Effector memory CD4-positive, alpha-beta T cell (primary cell): ENCODE measurements at regions not wholly inside any gene's neighbourhood (a gene's known extent, or its start where the extent isn't known, plus 50 kb on each side); places are given as distances from the start of the nearest gene placed in this dataset.
"Not testable (repeated sequence)": the region's sequence is repeated elsewhere in the genome, so short reads cannot be mapped to it uniquely, and the experiment has no call there.

Experiments
- DNase-seq, 3 donors: peaks; one replicate each; pipeline ENCODE4 v3.0.0-alpha.2; 2020
- H3K27ac ChIP-seq: 2 replicates; pipeline ENCODE4 v1.7.0; 2013; ENCODE audit warnings: mild to moderate bottlenecking, low read length, moderate library complexity; ENCODE audit not compliant: insufficient read depth, poor library complexity, severe bottlenecking
- H3K27me3 ChIP-seq: replicated peaks from 2 replicates; pipeline ENCODE4 v1.7.0; 2013; ENCODE audit warnings: mild to moderate bottlenecking, low read length; ENCODE audit not compliant: insufficient read depth, control insufficient read depth, poor library complexity, severe bottlenecking
- H3K36me3 ChIP-seq: 2 replicates; pipeline ENCODE4 v1.7.0; 2013; ENCODE audit warnings: mild to moderate bottlenecking, low read length, moderate library complexity; ENCODE audit not compliant: control insufficient read depth, insufficient read depth
- H3K4me1 ChIP-seq: 2 replicates; pipeline ENCODE4 v1.7.0; 2013; ENCODE audit warnings: low read length, mild to moderate bottlenecking; ENCODE audit not compliant: control insufficient read depth, insufficient read depth, poor library complexity, severe bottlenecking
- H3K4me3 ChIP-seq: 2 replicates; pipeline ENCODE4 v1.7.0; 2013; ENCODE audit warnings: low read length, low read depth, mild to moderate bottlenecking; ENCODE audit not compliant: insufficient read depth, poor library complexity, severe bottlenecking
- H3K9me3 ChIP-seq: 2 replicates; pipeline ENCODE4 v1.7.0; 2013; ENCODE audit warnings: mild to moderate bottlenecking, low read length, moderate library complexity; ENCODE audit not compliant: control insufficient read depth

- no peaks in the 10 kb centered on the region for H3K36me3 ChIP-seq
- no peaks in the 10 kb centered on the region for H3K4me1 ChIP-seq
- DNase-seq = no peak
- no peak overlapping the region for H3K4me3 ChIP-seq
- H3K27me3 ChIP-seq = no peaks in the 10 kb centered on the region
- H3K27ac ChIP-seq = no peak overlapping the region
- H3K9me3 ChIP-seq = no peaks in the 10 kb centered on the region
Observed at GRCh38 chr6:97347111-97347510, 64.1 kb upstream of the MMS22L start.

DNA sequence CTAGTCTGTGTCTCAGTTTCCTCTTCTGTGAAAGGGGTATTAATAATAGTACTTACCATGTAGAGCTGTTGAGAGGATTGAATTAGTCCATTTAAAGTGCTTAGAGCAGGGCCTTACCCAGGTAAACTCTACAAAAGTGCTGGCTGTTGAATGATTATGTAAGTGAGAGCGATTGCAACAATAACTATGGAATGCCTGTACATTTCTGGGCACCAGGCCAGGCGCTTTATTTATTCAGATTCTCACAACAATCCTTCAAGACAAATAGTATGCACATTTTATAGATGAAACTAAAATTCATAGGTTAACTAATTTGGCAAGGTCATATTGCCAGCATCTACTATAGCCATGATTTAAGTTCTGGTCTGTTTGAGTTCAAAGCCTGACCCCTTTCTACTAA, 78.3 kb upstream of the MMS22L start:
- Histone ChIP-seq H3K9me3 (no peaks in the 10 kb centered on the region), H3K4me3 (no peak overlapping the region), H3K27me3 (no peaks in the 10 kb centered on the region), H3K36me3 (no peaks in the 10 kb centered on the region), H3K27ac (no peak overlapping the region), H3K4me1 (no peaks in the 10 kb centered on the region)
- no peak for DNase-seq

- Histone ChIP-seq H3K4me1 (no peaks in the 10 kb centered on the region), H3K4me3 (no peak overlapping the region), H3K27me3 (no peaks in the 10 kb centered on the region), H3K9me3 (no peaks in the 10 kb centered on the region), H3K36me3 (no peaks in the 10 kb centered on the region), H3K27ac (no peak overlapping the region)
- no peak for DNase-seq
Observed at GRCh38 chr6:97364327-97364726, 81.3 kb upstream of the MMS22L start.

DNA sequence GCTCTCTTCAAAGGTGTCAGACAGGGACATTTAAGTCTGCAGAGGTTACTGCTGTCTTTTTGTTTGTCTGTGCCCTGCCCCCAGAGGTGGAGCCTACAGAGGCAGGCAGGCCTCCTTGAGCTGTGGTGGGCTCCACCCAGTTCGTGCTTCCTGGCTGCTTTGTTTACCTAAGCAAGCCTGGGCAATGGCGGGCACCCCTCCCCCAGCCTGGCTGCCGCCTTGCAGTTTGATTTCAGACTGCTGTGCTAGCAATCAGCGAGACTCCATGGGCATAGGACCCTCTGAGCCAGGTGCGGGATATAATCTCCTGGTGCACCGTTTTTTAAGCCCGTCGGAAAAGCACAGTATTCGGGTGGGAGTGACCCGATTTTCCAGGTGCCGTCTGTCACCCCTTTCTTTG, 99.1 kb upstream of the MMS22L start:
- not testable (repeated sequence) for H3K27ac ChIP-seq, H3K4me3 ChIP-seq, H3K4me1 ChIP-seq, H3K27me3 ChIP-seq, DNase-seq, H3K9me3 ChIP-seq, H3K36me3 ChIP-seq

GRCh38 chr6:97392735-97393134, 109.7 kb upstream of the MMS22L start:
- no peak overlapping the region for H3K4me3 ChIP-seq
- DNase-seq = no peak
- no peak overlapping the region for H3K27ac ChIP-seq
- H3K4me1 ChIP-seq = no peaks in the 10 kb centered on the region
- H3K9me3 ChIP-seq = no peaks in the 10 kb centered on the region
- H3K27me3 ChIP-seq = no peaks in the 10 kb centered on the region
- no peaks in the 10 kb centered on the region for H3K36me3 ChIP-seq

GRCh38 chr6:97394160-97394748, 111.2 kb upstream of the MMS22L start:
- Histone ChIP-seq H3K27ac (no peak overlapping the region), H3K27me3 (no peaks in the 10 kb centered on the region), H3K4me3 (no peak overlapping the region), H3K9me3 (no peaks in the 10 kb centered on the region), H3K36me3 (no peaks in the 10 kb centered on the region), H3K4me1 (no peaks in the 10 kb centered on the region)
- peak in 2 of 3 donors; percentile 7 to 36 for DNase-seq

- H3K4me1 ChIP-seq = no peaks in the 10 kb centered on the region
- no peak overlapping the region for H3K4me3 ChIP-seq
- no peaks in the 10 kb centered on the region for H3K27me3 ChIP-seq
- no peaks in the 10 kb centered on the region for H3K36me3 ChIP-seq
- DNase-seq = no peak
- no peaks in the 10 kb centered on the region for H3K9me3 ChIP-seq
- no peak overlapping the region for H3K27ac ChIP-seq
Observed at GRCh38 chr6:97396880-97397279, 113.9 kb upstream of the MMS22L start.

- no peak overlapping the region for H3K4me3 ChIP-seq
- no peaks in the 10 kb centered on the region for H3K27me3 ChIP-seq
- H3K9me3 ChIP-seq = no peaks in the 10 kb centered on the region
- H3K4me1 ChIP-seq = no peaks in the 10 kb centered on the region
- no peak for DNase-seq
- no peak overlapping the region for H3K27ac ChIP-seq
- H3K36me3 ChIP-seq = no peaks in the 10 kb centered on the region
Observed at GRCh38 chr6:97399208-97399607, 116.2 kb upstream of the MMS22L start.

GRCh38 chr6:97401533-97401932, 118.5 kb upstream of the MMS22L start:
- Histone ChIP-seq H3K9me3 (no peaks in the 10 kb centered on the region), H3K27ac (no peak overlapping the region), H3K4me3 (no peak overlapping the region), H3K27me3 (no peaks in the 10 kb centered on the region), H3K4me1 (no peaks in the 10 kb centered on the region), H3K36me3 (no peaks in the 10 kb centered on the region)
- DNase-seq = no peak

DNA sequence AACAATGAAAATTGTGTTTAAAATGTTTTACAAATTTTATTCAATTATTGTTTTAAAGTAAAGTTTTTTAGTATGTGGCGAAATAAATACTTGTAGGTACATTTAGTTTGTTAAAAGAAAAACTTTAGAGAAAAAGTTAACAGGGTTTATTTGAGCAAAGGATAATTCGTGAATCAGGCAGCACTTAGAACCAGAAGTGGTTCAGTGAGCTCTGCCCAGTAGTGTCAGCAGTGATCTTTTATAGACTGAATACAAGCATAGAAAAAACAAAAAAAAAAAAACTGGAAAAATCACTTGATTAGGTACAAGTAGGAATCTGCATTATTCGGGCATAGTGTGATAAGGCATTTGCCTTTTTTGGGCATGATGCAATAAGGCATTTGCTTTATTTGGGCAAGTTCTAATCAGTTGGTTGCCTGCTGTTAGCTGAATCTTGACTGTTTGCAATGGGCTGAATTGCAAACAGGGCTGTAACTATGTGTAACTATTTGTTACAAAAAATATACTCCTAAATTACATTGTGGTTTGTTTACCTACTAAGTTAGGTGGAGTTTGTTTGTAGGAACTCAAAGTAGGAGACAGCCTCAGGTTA, 122.9 kb upstream of the MMS22L start:
- Histone ChIP-seq H3K4me3 (no peak overlapping the region), H3K27ac (no peak overlapping the region), H3K4me1 (no peaks in the 10 kb centered on the region), H3K9me3 (no peaks in the 10 kb centered on the region), H3K27me3 (no peaks in the 10 kb centered on the region), H3K36me3 (no peaks in the 10 kb centered on the region)
- no peak for DNase-seq
